Stimulated activated naive CD8-positive, alpha-beta T cell treated with anti-CD3 and anti-CD28 coated beads, Interleukin-15, Interleukin-2, amounts not matched to agents 100 ng/mL and 50 ng/mL, for 24 hours (primary cell): ENCODE measurements at regions not wholly inside any gene's neighbourhood (a gene's known extent, or its start where the extent isn't known, plus 50 kb on each side); places are given as distances from the start of the nearest gene placed in this dataset.

Source experiments
- H3K27ac Mint-ChIP-seq: one replicate; pipeline ENCODE4 v1.8.0; 2021; ENCODE audit warnings: mild to moderate bottlenecking, mixed read lengths
- H3K27me3 Mint-ChIP-seq: one replicate; pipeline ENCODE4 v1.8.0; 2021; ENCODE audit warnings: mixed read lengths
- H3K36me3 Mint-ChIP-seq: one replicate; pipeline ENCODE4 v1.8.0; 2021; ENCODE audit warnings: low read depth, mixed read lengths
- H3K4me1 Mint-ChIP-seq: one replicate; pipeline ENCODE4 v1.8.0; 2021; ENCODE audit warnings: low read depth, mixed read lengths
- H3K4me3 Mint-ChIP-seq: one replicate; pipeline ENCODE4 v1.8.0; 2021; ENCODE audit warnings: mild to moderate bottlenecking, mixed read lengths
- H3K9me3 Mint-ChIP-seq: one replicate; pipeline ENCODE4 v1.8.0; 2021; ENCODE audit warnings: mixed read lengths

DNA sequence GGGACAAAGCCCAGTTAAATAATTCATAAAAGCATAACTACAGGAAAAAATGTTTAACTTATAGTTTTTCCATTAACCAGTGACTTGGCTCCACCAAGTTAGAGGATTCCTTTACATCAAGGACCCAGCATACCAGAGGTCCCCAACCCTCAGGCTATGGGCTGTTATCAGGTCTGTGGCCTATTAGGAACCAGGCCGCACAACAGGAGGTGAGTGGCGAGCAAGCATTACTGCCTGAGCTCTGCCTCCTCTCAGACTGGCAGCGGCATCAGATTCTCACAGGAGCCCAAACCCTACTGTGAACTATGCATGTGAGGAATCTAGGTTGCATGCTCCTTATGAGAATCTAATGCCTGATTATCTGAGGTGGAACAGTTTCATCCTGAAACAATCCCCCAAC lies 303.1 kb downstream of the ELAVL2 start:
- no peaks in the 10 kb centered on the region for H3K4me1 Mint-ChIP-seq
- no peak overlapping the region for H3K27ac Mint-ChIP-seq
- no peak overlapping the region for H3K4me3 Mint-ChIP-seq
- no peaks in the 10 kb centered on the region for H3K27me3 Mint-ChIP-seq
- no peaks in the 10 kb centered on the region for H3K36me3 Mint-ChIP-seq
- H3K9me3 Mint-ChIP-seq, result peaks cover 9% of the 10 kb centered on the region

DNA sequence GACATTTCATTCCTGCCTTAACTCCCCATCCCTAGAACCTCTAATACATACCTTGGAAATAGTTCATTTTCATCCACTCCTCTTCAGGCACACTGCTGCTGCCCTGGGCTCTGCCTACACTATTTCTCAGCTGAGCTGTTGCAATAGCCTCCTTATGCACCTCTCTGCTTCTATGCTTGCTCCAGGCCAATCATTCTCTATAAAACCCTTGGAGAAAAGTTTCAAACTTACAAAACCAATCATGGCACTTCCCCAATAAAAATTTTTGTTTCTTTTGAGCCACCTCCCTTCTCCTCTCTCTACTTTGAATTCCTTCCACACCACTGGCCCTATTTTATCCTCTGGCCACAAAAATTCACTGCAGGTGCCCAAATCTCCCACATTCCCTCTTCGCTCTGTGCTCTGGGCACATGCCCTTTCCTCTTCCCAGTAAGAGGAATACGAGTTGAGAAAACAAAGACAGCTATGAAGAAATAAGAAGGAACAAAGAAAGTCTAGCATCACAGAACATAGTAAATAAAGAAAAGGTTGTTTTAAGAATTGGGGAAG lies 301.4 kb downstream of the ELAVL2 start:
- peaks cover 11% of the 10 kb centered on the region for H3K9me3 Mint-ChIP-seq
- no peak overlapping the region for H3K27ac Mint-ChIP-seq
- no peak overlapping the region for H3K4me3 Mint-ChIP-seq
- H3K27me3 Mint-ChIP-seq, result no peaks in the 10 kb centered on the region
- H3K36me3 Mint-ChIP-seq, result no peaks in the 10 kb centered on the region
- H3K4me1 Mint-ChIP-seq, result no peaks in the 10 kb centered on the region

DNA sequence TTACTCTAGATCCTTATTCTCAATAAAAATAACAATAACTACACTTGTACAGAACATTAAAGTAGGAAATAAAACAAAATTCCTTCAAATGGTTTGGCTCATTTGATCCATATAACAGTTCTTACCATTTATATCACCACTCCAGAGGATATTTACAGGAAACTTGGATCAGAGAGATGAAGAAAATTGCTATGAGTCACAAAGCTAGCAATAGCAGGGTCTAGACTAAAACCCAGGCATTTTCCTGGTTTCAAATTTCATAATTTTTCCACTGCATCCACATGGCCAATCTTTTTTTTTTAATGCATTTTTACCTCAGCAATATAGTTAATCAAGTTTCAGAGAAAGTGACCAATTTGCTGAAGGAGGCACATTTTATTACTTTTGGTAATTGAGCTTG lies 299.2 kb downstream of the ELAVL2 start:
- Mint-ChIP-seq H3K4me1 (no peaks in the 10 kb centered on the region), H3K9me3 (peaks cover 21% of the 10 kb centered on the region), H3K27me3 (no peaks in the 10 kb centered on the region), H3K36me3 (no peaks in the 10 kb centered on the region), H3K27ac (no peak overlapping the region), H3K4me3 (no peak overlapping the region)

DNA sequence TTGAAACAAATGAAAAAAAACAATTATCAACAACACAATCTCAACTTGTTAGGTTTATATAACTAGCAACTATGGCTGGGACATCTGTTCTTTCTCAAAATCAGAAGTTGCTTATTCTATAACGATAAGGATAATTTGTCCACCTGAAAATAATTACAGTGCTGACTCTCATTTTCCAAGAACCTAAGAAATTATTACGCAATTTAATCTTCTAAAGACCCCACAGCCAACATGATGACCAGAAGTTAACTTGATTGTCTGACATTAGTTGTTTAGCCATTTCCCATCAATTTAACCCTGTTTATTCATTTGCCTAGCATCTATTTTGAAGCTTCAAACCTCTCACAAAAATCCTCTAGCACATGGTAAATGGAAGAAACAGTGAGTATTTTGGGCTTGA lies 293.8 kb downstream of the ELAVL2 start:
- Mint-ChIP-seq H3K4me1 (no peaks in the 10 kb centered on the region), H3K27ac (no peak overlapping the region), H3K27me3 (peaks cover 5% of the 10 kb centered on the region), H3K9me3 (peaks cover 17% of the 10 kb centered on the region), H3K4me3 (no peak overlapping the region), H3K36me3 (no peaks in the 10 kb centered on the region)

DNA sequence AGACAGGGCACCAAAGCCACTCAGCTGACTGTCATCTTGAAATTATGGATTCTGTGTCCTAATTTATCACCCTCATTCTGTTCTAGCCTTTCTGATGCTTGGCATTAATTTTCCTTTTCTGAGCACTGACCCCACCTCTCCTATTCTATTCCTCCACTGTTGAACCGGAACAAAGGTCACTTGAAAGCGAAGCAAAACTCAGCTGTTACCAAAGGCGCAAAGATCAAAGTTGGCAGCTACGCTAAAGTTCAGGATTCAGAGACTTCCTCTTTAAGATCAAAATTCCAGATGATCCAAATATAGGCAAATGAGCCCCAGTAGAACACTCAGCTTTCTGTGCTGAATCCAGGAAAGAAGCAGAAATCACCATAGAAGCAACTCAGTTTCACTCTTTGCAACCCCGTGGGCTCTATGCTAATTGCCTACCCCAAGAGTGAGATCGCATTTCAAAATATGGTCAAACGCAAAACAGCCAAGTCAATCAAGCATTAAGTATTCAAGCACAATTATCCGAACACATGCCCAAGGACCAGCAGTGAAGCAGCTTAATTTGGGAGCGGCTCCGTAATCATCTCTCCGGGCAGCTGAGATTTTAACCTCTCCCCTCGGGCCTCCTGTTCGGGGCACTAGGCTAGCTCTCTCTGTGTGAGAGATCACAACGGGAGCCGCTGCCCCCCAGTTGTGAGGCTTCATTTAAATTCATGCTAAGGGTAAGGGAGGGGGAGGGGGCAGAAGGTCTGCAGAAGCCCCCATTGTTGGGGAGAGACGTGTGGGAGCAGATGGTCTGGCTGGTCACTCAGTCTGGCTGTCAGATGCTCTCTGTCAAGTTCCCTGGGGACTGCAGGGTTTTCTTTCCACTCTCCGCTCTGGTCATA lies 288.6 kb downstream of the ELAVL2 start:
- H3K36me3 Mint-ChIP-seq, result no peaks in the 10 kb centered on the region
- peaks cover 6% of the 10 kb centered on the region for H3K9me3 Mint-ChIP-seq
- H3K27me3 Mint-ChIP-seq, result peaks cover 16% of the 10 kb centered on the region
- no peak overlapping the region for H3K4me3 Mint-ChIP-seq
- no peaks in the 10 kb centered on the region for H3K4me1 Mint-ChIP-seq
- H3K27ac Mint-ChIP-seq, result no peak overlapping the region

DNA sequence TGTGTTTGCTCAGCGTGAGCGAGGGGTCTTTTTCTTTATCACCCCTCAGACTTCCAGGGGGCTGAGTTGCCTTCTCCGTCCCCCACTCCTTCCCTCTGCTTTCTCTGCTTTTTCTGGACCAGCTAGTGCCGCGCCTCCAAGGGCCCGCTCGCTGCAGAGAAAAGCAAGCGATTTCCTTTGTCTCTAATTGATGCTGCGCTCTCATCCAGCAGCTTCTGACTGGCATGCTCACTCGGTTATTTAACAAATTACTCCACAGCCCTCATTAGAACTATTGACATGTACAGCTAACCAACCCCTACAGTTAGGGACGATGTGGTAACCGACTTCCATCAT lies 288.0 kb downstream of the ELAVL2 start:
- Mint-ChIP-seq H3K27ac (no peak overlapping the region), H3K9me3 (peaks cover 6% of the 10 kb centered on the region)

DNA sequence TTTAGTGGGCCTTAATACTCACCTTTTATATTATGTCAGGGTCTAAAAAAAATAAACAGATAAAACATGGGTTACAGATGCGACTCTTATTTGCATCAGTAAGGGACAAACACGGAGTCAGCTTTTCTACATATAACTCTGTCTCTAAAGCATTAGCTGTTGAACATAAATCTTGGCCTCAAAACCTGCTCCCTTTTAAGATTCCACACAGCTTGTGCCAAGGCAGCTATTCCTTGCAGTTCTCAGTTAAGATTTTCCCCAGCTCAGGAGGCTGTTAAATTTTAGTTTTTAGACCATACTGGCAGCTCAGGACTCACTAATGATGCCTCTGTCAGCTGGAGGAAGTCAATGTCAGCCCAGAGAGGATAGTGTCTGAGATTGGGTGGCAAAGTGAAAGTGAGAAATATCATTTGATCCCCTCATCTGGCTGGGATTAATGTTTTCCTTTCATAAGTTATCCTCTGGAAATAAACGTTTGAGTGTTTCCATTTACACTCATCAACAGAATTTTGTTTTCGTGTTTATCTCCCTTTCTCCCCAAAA lies 287.5 kb downstream of the ELAVL2 start:
- Mint-ChIP-seq H3K4me3 (no peak overlapping the region), H3K9me3 (peaks cover 6% of the 10 kb centered on the region), H3K27ac (no peak overlapping the region), H3K4me1 (no peaks in the 10 kb centered on the region), H3K36me3 (no peaks in the 10 kb centered on the region), H3K27me3 (peaks cover 16% of the 10 kb centered on the region)

More for the DNA sequence above, 288.0 kb downstream of the ELAVL2 start:
- H3K4me3 Mint-ChIP-seq, result no peak overlapping the region
- peaks cover 16% of the 10 kb centered on the region for H3K27me3 Mint-ChIP-seq
- no peaks in the 10 kb centered on the region for H3K4me1 Mint-ChIP-seq
- H3K36me3 Mint-ChIP-seq, result no peaks in the 10 kb centered on the region

DNA sequence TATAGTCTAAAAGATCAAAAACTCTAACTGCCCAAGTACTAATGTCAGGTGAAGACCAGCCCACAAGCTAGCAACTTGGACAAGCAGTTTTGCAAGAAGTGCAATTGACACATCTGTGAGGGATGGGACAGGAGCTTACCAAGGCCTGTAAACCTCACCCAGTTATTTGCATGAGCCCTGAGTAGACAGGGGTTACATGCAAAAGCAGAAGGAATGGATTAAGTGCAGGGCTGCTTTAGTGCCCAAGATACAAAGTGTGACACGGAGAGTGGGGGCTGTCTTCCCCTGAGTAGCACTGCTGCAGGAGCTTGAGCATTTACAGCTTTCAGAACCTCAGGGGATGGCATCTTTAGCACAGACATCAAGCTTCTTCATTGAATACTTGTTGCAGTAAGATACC lies 286.7 kb downstream of the ELAVL2 start:
- Mint-ChIP-seq H3K4me3 (no peak overlapping the region), H3K9me3 (peaks cover 6% of the 10 kb centered on the region), H3K36me3 (no peaks in the 10 kb centered on the region), H3K4me1 (no peaks in the 10 kb centered on the region), H3K27me3 (peaks cover 16% of the 10 kb centered on the region), H3K27ac (no peak overlapping the region)

DNA sequence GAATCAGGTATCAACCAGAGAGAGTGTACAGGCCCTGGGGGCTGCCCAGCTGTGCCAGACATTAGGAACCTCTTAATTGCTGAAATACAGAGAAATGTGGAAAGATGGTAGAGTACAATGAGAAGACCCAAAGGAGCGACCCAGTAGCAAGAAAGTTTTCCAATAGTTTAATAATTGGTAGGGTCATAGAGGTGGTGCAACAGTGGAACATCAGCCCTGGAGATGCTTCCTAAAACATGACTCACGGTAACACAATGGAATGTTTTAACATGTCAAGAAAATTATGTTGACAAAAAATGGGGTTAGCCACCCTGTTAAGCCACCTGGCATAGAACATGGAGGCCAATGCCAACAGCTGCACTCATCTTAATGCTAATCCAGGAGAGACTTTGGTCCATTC lies 284.1 kb downstream of the ELAVL2 start:
- Mint-ChIP-seq H3K36me3 (no peaks in the 10 kb centered on the region), H3K27me3 (peaks cover 15% of the 10 kb centered on the region), H3K9me3 (peaks cover 14% of the 10 kb centered on the region), H3K4me3 (no peak overlapping the region), H3K4me1 (no peaks in the 10 kb centered on the region), H3K27ac (no peak overlapping the region)

DNA sequence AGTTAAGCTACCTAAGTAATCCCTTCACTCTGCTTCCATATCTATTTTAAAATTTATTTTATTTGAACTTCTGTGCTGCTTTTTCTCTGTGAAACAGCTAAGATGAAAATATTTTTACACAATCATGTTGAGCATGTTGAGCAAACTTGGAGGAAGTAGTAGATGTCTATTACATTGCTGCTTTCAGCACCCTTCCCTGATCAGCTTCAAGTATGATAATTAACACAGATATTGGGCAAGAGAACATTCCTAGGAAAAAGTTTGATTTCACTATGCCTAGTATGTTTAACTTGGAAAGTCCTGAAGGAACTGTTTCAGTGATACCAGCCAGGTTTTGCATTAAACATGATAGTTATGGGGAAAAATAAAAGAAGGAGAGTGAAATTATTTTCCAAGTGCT lies 283.6 kb downstream of the ELAVL2 start:
- Mint-ChIP-seq H3K9me3 (peaks cover 14% of the 10 kb centered on the region), H3K4me1 (no peaks in the 10 kb centered on the region), H3K27me3 (peaks cover 10% of the 10 kb centered on the region), H3K36me3 (no peaks in the 10 kb centered on the region), H3K27ac (no peak overlapping the region), H3K4me3 (no peak overlapping the region)

DNA sequence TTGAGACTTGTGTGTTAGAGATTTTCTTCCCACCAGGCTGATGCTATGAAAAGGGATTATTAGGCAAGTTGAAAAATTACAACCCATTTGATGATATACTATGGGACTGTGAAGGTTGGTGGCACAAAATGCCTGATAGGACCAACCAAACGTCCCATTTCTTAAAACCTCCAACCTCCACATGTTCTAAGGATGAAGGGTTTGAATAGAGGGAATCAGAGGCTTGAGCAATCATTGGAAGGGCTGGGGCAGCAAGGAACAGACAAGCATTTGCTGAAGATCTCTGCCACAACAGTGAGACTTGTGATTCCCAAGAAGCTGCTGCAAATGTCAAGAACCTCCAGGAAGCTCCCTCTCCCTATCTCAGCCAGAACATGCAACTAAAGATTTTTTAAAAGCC lies 283.1 kb downstream of the ELAVL2 start:
- Mint-ChIP-seq H3K4me3 (no peak overlapping the region), H3K4me1 (no peaks in the 10 kb centered on the region), H3K36me3 (no peaks in the 10 kb centered on the region), H3K27me3 (peaks cover 7% of the 10 kb centered on the region), H3K27ac (no peak overlapping the region), H3K9me3 (peaks cover 16% of the 10 kb centered on the region)

DNA sequence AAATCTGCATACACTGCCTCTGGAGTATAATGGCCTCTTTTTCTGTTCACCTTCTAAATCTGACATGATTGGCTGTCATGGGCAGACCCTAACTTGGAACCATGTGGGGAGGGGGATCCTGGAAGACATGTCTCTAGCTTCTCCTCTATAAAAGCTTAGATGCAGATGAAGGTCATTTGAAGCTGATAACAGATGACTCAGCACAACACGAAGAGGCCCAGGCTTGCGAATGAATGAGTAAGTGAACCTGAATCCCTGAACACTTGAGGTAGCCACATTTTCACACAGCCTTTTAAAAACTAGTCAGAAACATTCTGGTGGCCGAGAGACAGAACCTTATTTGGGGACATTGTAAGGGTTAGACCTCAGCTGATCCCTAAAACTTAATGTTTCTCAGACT lies 282.6 kb downstream of the ELAVL2 start:
- Mint-ChIP-seq H3K36me3 (no peaks in the 10 kb centered on the region), H3K4me1 (no peaks in the 10 kb centered on the region), H3K9me3 (peaks cover 17% of the 10 kb centered on the region), H3K27ac (no peak overlapping the region), H3K4me3 (no peak overlapping the region), H3K27me3 (peaks cover 2% of the 10 kb centered on the region)

DNA sequence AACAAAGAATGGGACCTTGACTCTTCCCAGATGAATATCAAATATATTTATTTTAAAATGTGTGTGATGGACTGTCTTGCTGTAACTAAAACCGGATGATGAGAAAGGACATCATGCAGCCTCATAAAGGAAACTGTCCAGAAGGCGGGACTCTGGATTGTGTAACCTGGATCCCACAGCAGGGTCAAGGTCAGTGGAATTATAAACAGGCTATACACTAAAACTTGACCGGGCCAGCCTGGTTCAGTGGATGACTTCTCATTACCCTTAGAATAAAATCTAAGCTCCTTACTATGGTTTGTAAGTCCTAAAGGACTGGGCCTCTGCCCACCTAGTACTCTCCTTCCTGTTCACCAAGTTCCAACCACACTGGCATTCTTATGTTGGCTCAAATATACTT lies 280.3 kb downstream of the ELAVL2 start:
- Mint-ChIP-seq H3K4me1 (no peaks in the 10 kb centered on the region), H3K27ac (no peak overlapping the region), H3K27me3 (no peaks in the 10 kb centered on the region), H3K4me3 (no peak overlapping the region), H3K9me3 (peaks cover 17% of the 10 kb centered on the region), H3K36me3 (no peaks in the 10 kb centered on the region)

DNA sequence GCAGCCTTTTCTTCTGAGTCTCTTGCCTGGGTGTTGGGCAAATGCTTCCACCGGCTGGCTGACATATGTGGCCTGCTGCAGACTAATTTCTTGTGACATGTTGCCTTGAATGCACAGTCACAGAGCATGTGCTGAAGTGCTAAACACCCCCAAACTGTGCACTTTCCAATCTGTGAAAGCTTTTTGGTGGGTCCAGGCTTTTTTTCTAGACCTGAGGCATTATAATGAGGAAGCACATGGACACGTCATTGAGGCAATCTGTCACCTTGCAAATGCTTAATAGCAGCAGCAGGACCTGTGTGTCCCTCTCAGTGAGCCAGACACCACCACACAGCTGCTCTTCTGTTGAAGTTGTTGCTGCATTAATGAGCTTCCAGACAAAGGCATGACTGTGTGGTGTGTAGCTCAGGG lies 274.7 kb downstream of the ELAVL2 start:
- H3K36me3 Mint-ChIP-seq, result no peaks in the 10 kb centered on the region
- H3K27ac Mint-ChIP-seq, result no peak overlapping the region
- H3K4me1 Mint-ChIP-seq, result no peaks in the 10 kb centered on the region
- H3K9me3 Mint-ChIP-seq, result peaks cover 7% of the 10 kb centered on the region
- peaks cover 3% of the 10 kb centered on the region for H3K27me3 Mint-ChIP-seq
- no peak overlapping the region for H3K4me3 Mint-ChIP-seq

DNA sequence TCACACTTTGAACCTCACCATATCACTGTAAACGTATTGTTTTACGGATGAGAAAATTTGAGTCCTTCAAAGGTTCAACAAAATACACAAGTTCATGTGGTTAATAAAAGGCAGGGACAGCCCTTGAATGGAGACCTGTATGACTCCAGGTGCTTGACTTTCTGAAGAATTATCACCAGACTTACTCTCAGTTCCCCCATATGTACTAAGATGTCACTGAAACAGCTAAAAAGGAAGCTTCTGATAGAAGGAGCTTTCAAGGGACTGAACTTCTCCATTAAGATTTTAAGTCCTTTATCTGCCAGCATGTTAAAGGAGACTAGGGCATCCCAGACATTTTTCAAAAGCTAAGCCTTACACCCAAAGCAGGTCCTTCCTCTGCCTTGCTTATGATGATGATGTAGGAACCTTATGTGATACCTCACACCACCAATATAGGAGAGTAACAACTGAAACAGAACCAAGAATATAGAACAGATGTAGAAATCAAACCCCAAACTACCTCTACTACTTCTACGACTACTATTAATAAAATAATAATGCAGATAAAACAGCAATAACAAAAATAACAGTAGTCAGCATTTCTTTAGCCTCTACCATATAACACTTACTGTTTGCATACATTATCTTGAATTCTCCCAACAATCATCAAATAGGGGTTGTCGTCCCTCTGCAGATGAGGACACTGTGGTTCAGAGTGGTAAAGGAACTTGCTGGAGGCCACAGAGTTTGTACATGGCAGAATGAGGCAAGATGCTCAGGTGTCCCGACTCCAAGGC lies 273.9 kb downstream of the ELAVL2 start:
- H3K4me3 Mint-ChIP-seq, result no peak overlapping the region
- no peak overlapping the region for H3K27ac Mint-ChIP-seq
- H3K9me3 Mint-ChIP-seq, result peaks cover 9% of the 10 kb centered on the region
- peaks cover 3% of the 10 kb centered on the region for H3K27me3 Mint-ChIP-seq
- no peaks in the 10 kb centered on the region for H3K4me1 Mint-ChIP-seq
- H3K36me3 Mint-ChIP-seq, result no peaks in the 10 kb centered on the region
